Trophoblast cell (in vitro differentiated cells and primary cell): ENCODE measurements at regions not wholly inside any gene's neighbourhood (a gene's known extent, or its start where the extent isn't known, plus 50 kb on each side); places are given as distances from the start of the nearest gene placed in this dataset.

Experiments
- DNase-seq, 2 donors: peaks; one replicate each; pipeline ENCODE4 v3.0.0-alpha.2; 2016
- H2AFZ ChIP-seq: 2 replicates; pipeline ENCODE4 v1.6.1; 2013; ENCODE audit warnings: low read length, moderate library complexity, mild to moderate bottlenecking; ENCODE audit not compliant: insufficient read depth, poor library complexity
- H2AK5ac ChIP-seq: 2 replicates; pipeline ENCODE4 v1.6.1; 2013; ENCODE audit warnings: mild to moderate bottlenecking, low read length
- H2BK120ac ChIP-seq: 2 replicates; pipeline ENCODE4 v1.6.1; 2013; ENCODE audit warnings: low read length, mild to moderate bottlenecking, moderate library complexity; ENCODE audit not compliant: insufficient read depth, poor library complexity
- H2BK12ac ChIP-seq: 2 replicates; pipeline ENCODE4 v1.6.1; 2013; ENCODE audit warnings: mild to moderate bottlenecking, low read length, moderate library complexity
- H2BK5ac ChIP-seq: 2 replicates; pipeline ENCODE4 v1.6.1; 2013; ENCODE audit warnings: low read length, low read depth, moderate library complexity, mild to moderate bottlenecking; ENCODE audit not compliant: poor library complexity
- H3K14ac ChIP-seq: 2 replicates; pipeline ENCODE4 v1.6.1; 2013; ENCODE audit warnings: mild to moderate bottlenecking, low read length
- H3K18ac ChIP-seq: 2 replicates; pipeline ENCODE4 v1.6.1; 2013; ENCODE audit warnings: mild to moderate bottlenecking, low read length
- H3K23ac ChIP-seq: 2 replicates; pipeline ENCODE4 v1.6.1; 2013; ENCODE audit warnings: low read length
- H3K27ac ChIP-seq: 2 replicates; pipeline ENCODE4 v1.5.1; 2013; ENCODE audit warnings: low read depth, mild to moderate bottlenecking, inconsistent platforms, low read length, moderate library complexity
- H3K27me3 ChIP-seq: 2 replicates; pipeline ENCODE4 v1.6.1; 2013; ENCODE audit warnings: inconsistent platforms, mild to moderate bottlenecking, low read length, moderate library complexity; ENCODE audit not compliant: insufficient read depth
- H3K36me3 ChIP-seq, 2 experiments: 1 replicate in 1 of 2; 2 replicates in 1 of 2; pipeline ENCODE4 v1.6.1; 2013; ENCODE audit warnings: low read length in 2 of 2, mild to moderate bottlenecking in 2 of 2, moderate library complexity in 1 of 2; ENCODE audit not compliant: insufficient read depth in 2 of 2, control insufficient read depth in 1 of 2
- H3K4ac ChIP-seq: 2 replicates; pipeline ENCODE4 v1.6.1; 2013; ENCODE audit warnings: low read depth, mild to moderate bottlenecking, low read length, moderate library complexity
- H3K4me1 ChIP-seq, 2 experiments: 1 replicate in 1 of 2; 2 replicates in 1 of 2; pipeline ENCODE4 v1.6.1; 2013; ENCODE audit warnings: low read length in 2 of 2, mild to moderate bottlenecking in 2 of 2, moderate library complexity in 1 of 2; ENCODE audit not compliant: insufficient read depth in 2 of 2, control insufficient read depth in 1 of 2
- H3K4me2 ChIP-seq: 2 replicates; pipeline ENCODE4 v1.6.1; 2013; ENCODE audit warnings: inconsistent platforms, mild to moderate bottlenecking, low read length, moderate library complexity
- H3K4me3 ChIP-seq: 2 replicates; pipeline ENCODE4 v1.5.1; 2013; ENCODE audit warnings: mild to moderate bottlenecking, low read depth, low read length, inconsistent platforms
- H3K79me1 ChIP-seq: one replicate; pipeline ENCODE4 v1.6.1; 2013; ENCODE audit warnings: low read length
- H3K79me2 ChIP-seq: 2 replicates; pipeline ENCODE4 v1.6.1; 2013; ENCODE audit warnings: low read length, mild to moderate bottlenecking; ENCODE audit not compliant: control insufficient read depth, insufficient read depth, poor library complexity
- H3K9ac ChIP-seq: 2 replicates; pipeline ENCODE4 v1.6.1; 2013; ENCODE audit warnings: mild to moderate bottlenecking, low read length
- H3K9me3 ChIP-seq: 2 replicates; pipeline ENCODE4 v1.6.1; 2013; ENCODE audit warnings: low read depth, mild to moderate bottlenecking, control low read depth, inconsistent platforms, low read length; ENCODE audit not compliant: insufficient read depth
- H4K12ac ChIP-seq: 2 replicates; pipeline ENCODE4 v1.6.1; 2013; ENCODE audit warnings: low read depth, mild to moderate bottlenecking, low read length, moderate library complexity
- H4K8ac ChIP-seq: 2 replicates; pipeline ENCODE4 v1.6.1; 2013; ENCODE audit warnings: low read depth, mild to moderate bottlenecking, low read length, moderate library complexity
- H4K91ac ChIP-seq: one replicate; pipeline ENCODE4 v1.6.1; 2013; ENCODE audit warnings: low read depth, mild to moderate bottlenecking, low read length, moderate library complexity
- WGBS: extraction: QIAGEN DNeasy Blood & Tissue Kit; methylation state at CpG from one replicate; pipeline ENCODE4 v1.1.7; 2013; ENCODE audit warnings: missing lambda C conversion rate; ENCODE audit not compliant: insufficient read length, insufficient coverage; ENCODE audit errors: extremely low coverage; 5-methylcytosine and 5-hydroxymethylcytosine counted together

GRCh38 chr3:166570102-166570501 lies 732.9 kb upstream of the BCHE start:
- H2AFZ ChIP-seq, result no peak overlapping the region
- no peaks in the 10 kb centered on the region for H3K36me3 ChIP-seq
- no peak overlapping the region for H3K14ac ChIP-seq
- H3K4ac ChIP-seq, result no peak overlapping the region
- no peak for DNase-seq
- no peak overlapping the region for H3K18ac ChIP-seq
- no peak overlapping the region for H3K9ac ChIP-seq
- no peaks in the 10 kb centered on the region for H3K79me1 ChIP-seq
- no peaks in the 10 kb centered on the region for H3K79me2 ChIP-seq
- no peak overlapping the region for H4K12ac ChIP-seq
- no peak overlapping the region for H2BK5ac ChIP-seq
- H3K4me1 ChIP-seq, result no peaks in the 10 kb centered on the region
- H3K27me3 ChIP-seq, result no peaks in the 10 kb centered on the region
- H4K91ac ChIP-seq, result no peak overlapping the region
- H3K23ac ChIP-seq, result no peak overlapping the region
- no peak overlapping the region for H2AK5ac ChIP-seq
- H2BK12ac ChIP-seq, result no peak overlapping the region
- H4K8ac ChIP-seq, result no peak overlapping the region
- peaks cover 2% of the 10 kb centered on the region for H3K9me3 ChIP-seq
- H3K4me3 ChIP-seq, result no peak overlapping the region
- no peak overlapping the region for H3K27ac ChIP-seq
- H3K4me2 ChIP-seq, result no peak overlapping the region
- no peak overlapping the region for H2BK120ac ChIP-seq

- H3K36me3 ChIP-seq, result no peaks in the 10 kb centered on the region
- H3K27me3 ChIP-seq, result no peaks in the 10 kb centered on the region
- DNase-seq, result no peak
- no peak overlapping the region for H2AFZ ChIP-seq
- H3K23ac ChIP-seq, result no peak overlapping the region
- H4K91ac ChIP-seq, result no peak overlapping the region
- no peak overlapping the region for H3K4me2 ChIP-seq
- H4K12ac ChIP-seq, result no peak overlapping the region
- no peaks in the 10 kb centered on the region for H3K79me1 ChIP-seq
- no peaks in the 10 kb centered on the region for H3K4me1 ChIP-seq
- no peak overlapping the region for H3K14ac ChIP-seq
- no peak overlapping the region for H3K4me3 ChIP-seq
- H4K8ac ChIP-seq, result no peak overlapping the region
- no peak overlapping the region for H3K27ac ChIP-seq
- H3K9ac ChIP-seq, result no peak overlapping the region
- H2AK5ac ChIP-seq, result no peak overlapping the region
- peaks cover 2% of the 10 kb centered on the region for H3K9me3 ChIP-seq
- H3K4ac ChIP-seq, result no peak overlapping the region
- no peak overlapping the region for H2BK120ac ChIP-seq
- H3K18ac ChIP-seq, result no peak overlapping the region
- no peak overlapping the region for H2BK12ac ChIP-seq
- no peaks in the 10 kb centered on the region for H3K79me2 ChIP-seq
- H2BK5ac ChIP-seq, result no peak overlapping the region
Measured at GRCh38 chr3:166569589-166569988, 732.4 kb upstream of the BCHE start.

DNA sequence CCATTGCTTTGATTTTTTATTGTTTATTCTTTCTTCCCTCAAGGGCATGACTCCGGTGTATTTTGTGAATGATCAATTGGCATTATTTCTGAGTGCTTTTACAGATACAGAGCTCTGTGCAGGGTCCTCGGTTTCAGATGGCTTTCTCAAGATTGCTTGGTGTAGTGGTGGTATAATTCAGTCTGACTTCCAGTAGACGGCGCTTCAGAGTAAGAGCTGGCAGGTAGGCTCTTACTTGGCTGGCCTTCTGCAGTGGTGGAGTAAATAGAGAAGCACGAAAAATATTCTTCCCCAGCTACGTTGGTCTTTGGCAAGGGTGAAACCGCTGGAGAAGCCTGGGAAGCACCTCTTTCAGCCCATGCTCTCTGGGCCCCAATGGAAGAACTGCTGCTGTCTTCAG lies 723.0 kb upstream of the BCHE start:
- peak in 1 of 2 donors; percentile 34 for DNase-seq
- no peak overlapping the region for H3K4me3 ChIP-seq
- H3K4ac ChIP-seq, result no peak overlapping the region
- H3K4me1 ChIP-seq, result no peaks in the 10 kb centered on the region
- H3K9me3 ChIP-seq, result no peaks in the 10 kb centered on the region
- H3K79me1 ChIP-seq, result no peaks in the 10 kb centered on the region
- WGBS, result no CpG with 5 or more reads among the region's 7 CpGs
- no peak overlapping the region for H4K91ac ChIP-seq
- H3K27me3 ChIP-seq, result no peaks in the 10 kb centered on the region
- H2BK120ac ChIP-seq, result no peak overlapping the region
- no peak overlapping the region for H3K18ac ChIP-seq
- no peaks in the 10 kb centered on the region for H3K79me2 ChIP-seq
- no peak overlapping the region for H2AFZ ChIP-seq
- no peak overlapping the region for H3K23ac ChIP-seq
- H3K27ac ChIP-seq, result no peak overlapping the region
- H2BK5ac ChIP-seq, result no peak overlapping the region
- H2AK5ac ChIP-seq, result no peak overlapping the region
- H3K9ac ChIP-seq, result no peak overlapping the region
- no peak overlapping the region for H2BK12ac ChIP-seq
- no peak overlapping the region for H3K4me2 ChIP-seq
- H3K14ac ChIP-seq, result no peak overlapping the region
- no peak overlapping the region for H4K8ac ChIP-seq
- H4K12ac ChIP-seq, result no peak overlapping the region
- H3K36me3 ChIP-seq, result no peaks in the 10 kb centered on the region

DNA sequence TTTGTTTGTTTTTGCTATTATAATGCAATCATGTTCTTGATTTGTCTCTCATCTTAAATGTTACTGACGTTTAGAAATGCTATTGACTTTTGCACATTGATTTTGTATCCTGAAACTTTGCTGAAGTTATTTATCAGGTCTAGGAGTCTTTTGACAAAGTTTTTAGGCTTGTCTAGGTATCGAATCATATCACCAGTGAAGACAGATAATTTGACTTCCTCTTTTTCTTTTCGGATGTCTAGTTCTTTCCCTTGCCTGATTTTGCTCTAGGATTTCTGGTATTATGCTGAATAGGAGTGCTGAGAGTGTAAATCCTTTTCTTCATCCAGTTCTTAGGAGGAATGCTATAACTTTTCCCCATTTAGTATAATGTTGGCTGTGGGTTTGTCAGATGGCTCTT lies 719.7 kb upstream of the BCHE start:
- Histone ChIP-seq H3K27ac (no peak overlapping the region), H4K91ac (no peak overlapping the region), H3K23ac (no peak overlapping the region), H3K9ac (no peak overlapping the region), H3K4me1 (no peaks in the 10 kb centered on the region), H3K4ac (no peak overlapping the region), H4K8ac (no peak overlapping the region), H4K12ac (no peak overlapping the region), H3K79me2 (no peaks in the 10 kb centered on the region), H2BK120ac (no peak overlapping the region), H2BK5ac (no peak overlapping the region), H3K79me1 (no peaks in the 10 kb centered on the region), H3K27me3 (no peaks in the 10 kb centered on the region), H3K14ac (no peak overlapping the region), H3K9me3 (no peaks in the 10 kb centered on the region), H3K18ac (no peak overlapping the region), H2AK5ac (no peak overlapping the region), H3K4me2 (no peak overlapping the region), H2AFZ (no peak overlapping the region), H2BK12ac (no peak overlapping the region), H3K4me3 (no peak overlapping the region), H3K36me3 (no peaks in the 10 kb centered on the region)
- WGBS, result no CpG with 5 or more reads among the region's 3 CpGs
- DNase-seq, result no peak

DNA sequence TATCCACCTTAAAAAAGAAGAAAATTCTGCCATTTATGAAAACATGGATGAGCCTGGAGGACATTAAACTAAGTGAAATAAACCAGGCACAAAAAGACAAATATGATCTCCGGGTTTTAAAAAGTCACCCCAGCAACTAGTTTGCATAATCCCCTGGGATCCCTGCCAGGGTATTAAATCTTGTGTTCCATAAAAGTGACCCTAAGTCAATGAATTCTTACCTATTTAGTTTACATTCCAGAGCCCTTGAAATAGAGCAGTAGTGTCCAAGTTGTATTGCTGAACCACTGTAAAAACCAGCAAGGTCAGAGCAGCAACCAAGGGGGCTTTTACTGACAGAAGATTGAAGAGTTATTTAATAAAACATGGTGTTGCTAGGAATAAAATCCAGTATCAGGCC lies 716.8 kb upstream of the BCHE start:
- Histone ChIP-seq H3K36me3 (no peaks in the 10 kb centered on the region), H2BK120ac (no peak overlapping the region), H2BK5ac (no peak overlapping the region), H3K4me3 (no peak overlapping the region), H3K9me3 (no peaks in the 10 kb centered on the region), H3K27ac (no peak overlapping the region), H4K12ac (no peak overlapping the region), H3K79me2 (no peaks in the 10 kb centered on the region), H2AFZ (no peak overlapping the region), H2BK12ac (no peak overlapping the region), H3K79me1 (no peaks in the 10 kb centered on the region), H3K23ac (no peak overlapping the region), H3K18ac (no peak overlapping the region), H4K8ac (no peak overlapping the region), H4K91ac (no peak overlapping the region), H2AK5ac (no peak overlapping the region), H3K27me3 (no peaks in the 10 kb centered on the region), H3K4me2 (no peak overlapping the region), H3K4me1 (no peaks in the 10 kb centered on the region), H3K9ac (no peak overlapping the region), H3K4ac (no peak overlapping the region), H3K14ac (no peak overlapping the region)
- WGBS, result no CpG with 5 or more reads among the region's 1 CpG
- DNase-seq, result no peak
